ENCODE measurements at regions not wholly inside any gene's neighbourhood (a gene's known extent, or its start where the extent isn't known, plus 50 kb on each side); places are given as distances from the start of the nearest gene placed in this dataset.
"Not testable (repeated sequence)": the region's sequence is repeated elsewhere in the genome, so short reads cannot be mapped to it uniquely, and the experiment has no call there.

- Mint-ChIP-seq H3K4me3 (ENCODE audit: unreplicated experiment) (no peak overlapping the region), H3K9me3 (ENCODE audit: unreplicated experiment) (peaks cover 1% of the 10 kb centered on the region), H3K36me3 (ENCODE audit: low read depth, unreplicated experiment) (no peaks in the 10 kb centered on the region), H3K27me3 (ENCODE audit: low read depth, unreplicated experiment) (peaks cover 8% of the 10 kb centered on the region), H3K27ac (ENCODE audit: unreplicated experiment) (no peak overlapping the region), H3K4me1 (ENCODE audit: low read depth, unreplicated experiment) (no peaks in the 10 kb centered on the region)
- H3K36me3 ChIP-seq (ENCODE audit: insufficient read depth, low read length), result no peaks in the 10 kb centered on the region
- no peaks in the 10 kb centered on the region for H3K9me3 ChIP-seq (ENCODE audit: insufficient read depth, low read depth, low read length)
- no peak overlapping the region for H2AFZ ChIP-seq (ENCODE audit: low read depth, low read length)
- no peak for DNase-seq (ENCODE audit: low read depth)
- no peaks in the 10 kb centered on the region for H3K79me2 ChIP-seq (ENCODE audit: insufficient read depth, low read length)
- no peak overlapping the region for H3K4me2 ChIP-seq (ENCODE audit: low read length)
- no peaks in the 10 kb centered on the region for H3K27me3 ChIP-seq (ENCODE audit: insufficient read depth, low read length)
- no peak overlapping the region for H3K27ac ChIP-seq (ENCODE audit: low read depth, low read length)
- TF ChIP-seq EZH2 (IDR thresholded peaks at IDR 0.05; ENCODE audit: insufficient read depth, low read length) (no peak), CTCF (IDR thresholded peaks at IDR 0.05; ENCODE audit: insufficient read depth, low read depth, low read length) (no peak)
- H3K4me3 ChIP-seq (ENCODE audit: insufficient read depth, low read depth, low read length), result no peak overlapping the region
- no peaks in the 10 kb centered on the region for H3K4me1 ChIP-seq (ENCODE audit: insufficient read depth, low read length)
- no peaks in the 10 kb centered on the region for H4K20me1 ChIP-seq (ENCODE audit: insufficient read depth, low read length)
- FAIRE-seq, result no peak
- no peak overlapping the region for H3K9ac ChIP-seq (ENCODE audit: low read length)
These were observed 71.8 kb upstream of the PTH start for GRCh38 chr11:13567551-13567950.

DNA sequence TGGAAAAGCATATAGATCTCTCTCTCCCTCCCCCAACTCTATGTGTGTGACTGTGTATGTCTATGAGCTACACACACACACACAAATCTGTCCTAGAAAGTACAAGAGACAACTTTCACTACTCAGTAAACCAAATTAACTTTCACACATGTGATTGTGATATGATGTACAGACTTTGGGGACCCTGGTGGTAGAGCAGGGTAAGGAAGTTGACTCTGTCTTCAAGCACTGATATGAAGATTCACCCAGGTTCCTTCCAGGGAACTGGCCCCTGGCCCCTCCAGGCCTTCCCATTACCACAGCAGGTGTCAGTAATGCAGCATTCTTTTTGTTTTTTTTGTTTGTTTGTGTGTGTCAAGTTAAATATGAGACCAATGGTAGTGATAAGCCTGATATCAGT is 66.1 kb upstream of the PTH start:
- no peaks in the 10 kb centered on the region for H3K9me3 ChIP-seq (ENCODE audit: insufficient read depth, low read depth, low read length)
- FAIRE-seq, result no peak
- no peaks in the 10 kb centered on the region for H3K27me3 ChIP-seq (ENCODE audit: insufficient read depth, low read length)
- H3K9me3 Mint-ChIP-seq (ENCODE audit: unreplicated experiment), result peaks cover 6% of the 10 kb centered on the region
- no peak overlapping the region for H2AFZ ChIP-seq (ENCODE audit: low read depth, low read length)
- no peak overlapping the region for H3K27ac ChIP-seq (ENCODE audit: low read depth, low read length)
- H3K4me3 ChIP-seq (ENCODE audit: insufficient read depth, low read depth, low read length), result no peak overlapping the region
- no peaks in the 10 kb centered on the region for H4K20me1 ChIP-seq (ENCODE audit: insufficient read depth, low read length)
- DNase-seq (ENCODE audit: low read depth), result no peak
- H3K36me3 Mint-ChIP-seq (ENCODE audit: low read depth, unreplicated experiment), result no peaks in the 10 kb centered on the region
- H3K4me3 Mint-ChIP-seq (ENCODE audit: unreplicated experiment), result no peak overlapping the region
- H3K27ac Mint-ChIP-seq (ENCODE audit: unreplicated experiment), result no peak overlapping the region
- H3K4me2 ChIP-seq (ENCODE audit: low read length), result no peak overlapping the region
- no peaks in the 10 kb centered on the region for H3K4me1 Mint-ChIP-seq (ENCODE audit: low read depth, unreplicated experiment)
- no peaks in the 10 kb centered on the region for H3K79me2 ChIP-seq (ENCODE audit: insufficient read depth, low read length)
- no peaks in the 10 kb centered on the region for H3K36me3 ChIP-seq (ENCODE audit: insufficient read depth, low read length)
- TF ChIP-seq CTCF (IDR thresholded peaks at IDR 0.05; ENCODE audit: insufficient read depth, low read depth, low read length), result no peak
- TF ChIP-seq EZH2 (IDR thresholded peaks at IDR 0.05; ENCODE audit: insufficient read depth, low read length), result no peak
- H3K9ac ChIP-seq (ENCODE audit: low read length), result no peak overlapping the region
- H3K4me1 ChIP-seq (ENCODE audit: insufficient read depth, low read length), result no peaks in the 10 kb centered on the region
- peaks cover 9% of the 10 kb centered on the region for H3K27me3 Mint-ChIP-seq (ENCODE audit: low read depth, unreplicated experiment)

DNA sequence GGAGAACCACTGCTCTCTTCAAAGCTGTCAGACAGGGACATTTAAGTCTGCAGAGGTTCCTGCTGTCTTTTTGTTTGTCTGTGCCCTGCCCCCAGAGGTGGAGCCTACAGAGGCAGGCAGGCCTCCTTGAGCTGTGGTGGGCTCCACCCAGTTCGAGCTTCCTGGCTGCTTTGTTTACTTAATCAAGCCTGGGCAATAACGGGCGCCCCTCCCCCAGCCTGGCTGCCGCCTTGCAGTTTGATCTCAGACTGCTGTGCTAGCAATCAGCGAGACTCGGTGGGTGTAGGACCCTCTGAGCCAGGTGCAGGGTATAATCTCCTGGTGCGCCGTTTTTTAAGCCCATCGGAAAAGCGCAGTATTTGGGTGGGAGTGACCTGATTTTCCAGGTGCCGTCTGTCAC is 64.5 kb upstream of the PTH start:
- not testable (repeated sequence) for H3K4me3 ChIP-seq (ENCODE audit: insufficient read depth, low read depth, low read length); H3K27ac Mint-ChIP-seq (ENCODE audit: unreplicated experiment); H3K27me3 Mint-ChIP-seq (ENCODE audit: low read depth, unreplicated experiment); H3K27me3 ChIP-seq (ENCODE audit: insufficient read depth, low read length); DNase-seq (ENCODE audit: low read depth); H4K20me1 ChIP-seq (ENCODE audit: insufficient read depth, low read length); H3K4me2 ChIP-seq (ENCODE audit: low read length); H3K9me3 Mint-ChIP-seq (ENCODE audit: unreplicated experiment); FAIRE-seq; H3K36me3 Mint-ChIP-seq (ENCODE audit: low read depth, unreplicated experiment); H3K4me3 Mint-ChIP-seq (ENCODE audit: unreplicated experiment); H3K9ac ChIP-seq (ENCODE audit: low read length); H3K36me3 ChIP-seq (ENCODE audit: insufficient read depth, low read length); H3K4me1 Mint-ChIP-seq (ENCODE audit: low read depth, unreplicated experiment); H3K9me3 ChIP-seq (ENCODE audit: insufficient read depth, low read depth, low read length); H3K79me2 ChIP-seq (ENCODE audit: insufficient read depth, low read length); H3K4me1 ChIP-seq (ENCODE audit: insufficient read depth, low read length); H3K27ac ChIP-seq (ENCODE audit: low read depth, low read length); H2AFZ ChIP-seq (ENCODE audit: low read depth, low read length)

Measured in astrocyte (in vitro differentiated cells and primary cell).